Muscle of arm (tissue), 1 donor: ENCODE measurements at regions not wholly inside any gene's neighbourhood (a gene's known extent, or its start where the extent isn't known, plus 50 kb on each side); places are given as distances from the start of the nearest gene placed in this dataset.
A peak's percentile ranks its signal among the peaks of the same experiment; 100 is the strongest.
"Not testable (repeated sequence)": the region's sequence is repeated elsewhere in the genome, so short reads cannot be mapped to it uniquely, and the experiment has no call there.

Experiments
- DNase-seq: peaks from one replicate; pipeline ENCODE4 v3.0.0-alpha.2; 2013

- DNase-seq: no peak
These were observed 92.7 kb downstream of the FZD1 start for GRCh38 chr7:91356915-91357314.

- DNase-seq: no peak
These were observed 93.1 kb downstream of the FZD1 start for GRCh38 chr7:91357379-91357778.

GRCh38 chr7:91357901-91358300, 93.7 kb downstream of the FZD1 start:
- peak; percentile 16 for DNase-seq

- DNase-seq: no peak
These were observed 94.1 kb downstream of the FZD1 start for GRCh38 chr7:91358303-91358702.

- not testable (repeated sequence) for DNase-seq
These were observed 100.9 kb downstream of the FZD1 start for GRCh38 chr7:91365097-91365496.

- no peak for DNase-seq
These were observed 101.9 kb downstream of the FZD1 start for GRCh38 chr7:91366091-91366490.

GRCh38 chr7:91367812-91368578, 103.8 kb downstream of the FZD1 start:
- no peak for DNase-seq

- DNase-seq: no peak
These were observed 108.1 kb downstream of the FZD1 start for GRCh38 chr7:91372323-91372722.

- DNase-seq: no peak
These were observed 109.0 kb downstream of the FZD1 start for GRCh38 chr7:91373111-91373800.

GRCh38 chr7:91374321-91374989, 110.2 kb downstream of the FZD1 start:
- no peak for DNase-seq

- DNase-seq: no peak
These were observed 111.1 kb downstream of the FZD1 start for GRCh38 chr7:91375378-91375777.

- no peak for DNase-seq
These were observed 113.9 kb downstream of the FZD1 start for GRCh38 chr7:91378131-91378530.

- no peak for DNase-seq
These were observed 115.0 kb downstream of the FZD1 start for GRCh38 chr7:91379236-91379635.

GRCh38 chr7:91379991-91380390, 115.8 kb downstream of the FZD1 start:
- no peak for DNase-seq

- peak; percentile 49 for DNase-seq
These were observed 119.0 kb downstream of the FZD1 start for GRCh38 chr7:91383053-91383904.

GRCh38 chr7:91383905-91384274, 119.7 kb downstream of the FZD1 start:
- DNase-seq: no peak

GRCh38 chr7:91394757-91395156, 130.5 kb downstream of the FZD1 start:
- not testable (repeated sequence) for DNase-seq

- DNase-seq: not testable (repeated sequence)
These were observed 131.1 kb downstream of the FZD1 start for GRCh38 chr7:91395313-91395712.

- DNase-seq: no peak
These were observed 132.9 kb downstream of the FZD1 start for GRCh38 chr7:91397096-91397495.

GRCh38 chr7:91397612-91398011, 133.4 kb downstream of the FZD1 start:
- no peak for DNase-seq

GRCh38 chr7:91398341-91398740, 134.1 kb downstream of the FZD1 start:
- no peak for DNase-seq
